HepG2 (cell line): ENCODE measurements at regions not wholly inside any gene's neighbourhood (a gene's known extent, or its start where the extent isn't known, plus 50 kb on each side); places are given as distances from the start of the nearest gene placed in this dataset.

ENCODE experiments used
- ATAC-seq: fragments of 200-7000 bp; cut with Tn5 transposase; 3 replicates; pipeline ENCODE4 v1.9.1; 2020; ENCODE audit warnings: mild to moderate bottlenecking, moderate library complexity
- BruUV-seq: library from RNA; stranded (reverse); fragments of 400-500 nt; replicated peaks from 2 replicates; lab custom pipeline; 2021; lab: Mats Ljungman, UMichigan
- CTCF ChIA-PET: fragments of 300-600 bp; formaldehyde crosslinking; extraction: SDS; loops from one replicate; lab custom pipeline; 2021; ENCODE audit warnings: low total read pairs, inconsistent platforms, low intra/inter-chr PET ratio; lab: Yijun Ruan, JAX
- POLR2A ChIA-PET: fragments of 350-600 bp; sonication (Branson Sonifier 250); formaldehyde crosslinking; loops from one replicate; lab custom pipeline; 2020; ENCODE audit warnings: antibody characterized with exemption, inconsistent platforms; lab: Yijun Ruan, JAX
- DNase-seq: peaks from one replicate; pipeline ENCODE4 v3.0.0-alpha.2; 2015; ENCODE audit warnings: low spot score
- FAIRE-seq: peaks from 3 replicates; lab custom pipeline; 2011; peaks lifted over from hg19 to GRCh38; lab: Jason Lieb, UNC
- H2AFZ ChIP-seq: one replicate; pipeline ENCODE4 v1.6.1; 2011; ENCODE audit warnings: low read length, inconsistent platforms
- H3K27ac ChIP-seq: fragments of 300-600 bp; 3 replicates; pipeline ENCODE4 v1.8.0; 2011; ENCODE audit warnings: mixed run types, mild to moderate bottlenecking, mixed read lengths, low read length, inconsistent platforms; ENCODE audit not compliant: insufficient read depth; ENCODE audit errors: extremely low read length
- H3K27me3 ChIP-seq, 2 experiments: fragments of 200-600 bp in 1 of 2; 2 replicates in 1 of 2; 3 replicates in 1 of 2; pipeline versions ENCODE4 v1.6.0 to v1.8.0; 2011; ENCODE audit warnings: low read length in 2 of 2, mild to moderate bottlenecking in 2 of 2, moderate library complexity in 2 of 2, inconsistent platforms in 1 of 2; ENCODE audit not compliant: insufficient read depth in 2 of 2, control insufficient read depth in 1 of 2
- H3K36me3 ChIP-seq, 2 experiments: fragments of 200-600 bp in 1 of 2; replicated peaks in 1 of 2; 2 replicates in 1 of 2; 3 replicates in 1 of 2; pipeline versions ENCODE4 v1.5.1 to v1.8.0; 2011; ENCODE audit warnings: low read length in 2 of 2, inconsistent platforms in 1 of 2; ENCODE audit not compliant: insufficient read depth in 2 of 2, control insufficient read depth in 1 of 2
- H3K4me1 ChIP-seq: 2 replicates; pipeline ENCODE4 v1.5.1; 2012; ENCODE audit warnings: low read length, inconsistent platforms; ENCODE audit not compliant: insufficient read depth
- H3K4me2 ChIP-seq: 2 replicates; pipeline ENCODE4 v1.6.0; 2011; ENCODE audit warnings: low read depth, low read length, inconsistent platforms
- H3K4me3 ChIP-seq, 3 experiments: fragments of 200-600 bp in 1 of 3; sonication (generic), shearing (Covaris generic) in 1 of 3; replicated peaks in 1 of 3; 2 replicates each; pipeline ENCODE4 v1.5.1; 2011 to 2016; ENCODE audit warnings: low read length in 3 of 3, inconsistent platforms in 2 of 3, low read depth in 2 of 3, mild to moderate bottlenecking in 2 of 3, control low read depth in 1 of 3, mixed read lengths in 1 of 3; ENCODE audit not compliant: insufficient read depth in 1 of 3
- H3K79me2 ChIP-seq: one replicate; pipeline ENCODE4 v1.6.1; 2011; ENCODE audit warnings: low read length, inconsistent platforms; ENCODE audit not compliant: insufficient read depth
- H3K9ac ChIP-seq: 2 replicates; pipeline ENCODE4 v1.6.0; 2011; ENCODE audit warnings: mild to moderate bottlenecking, low read depth, low read length, inconsistent platforms; ENCODE audit not compliant: insufficient read depth
- H3K9me3 ChIP-seq: 2 replicates; pipeline ENCODE4 v1.5.1; 2012; ENCODE audit warnings: mild to moderate bottlenecking, low read length
- H4K20me1 ChIP-seq: 2 replicates; pipeline ENCODE4 v1.6.0; 2011; ENCODE audit warnings: inconsistent platforms, mild to moderate bottlenecking, low read length, moderate library complexity; ENCODE audit not compliant: insufficient read depth
- AKAP8 ChIP-seq: sonication (generic); formaldehyde crosslinking; IDR thresholded peaks from 2 replicates; pipeline ENCODE4 v1.5.1; 2020; ENCODE audit warnings: mild to moderate bottlenecking, missing genetic modification reagents
- DMAP1 ChIP-seq: IDR thresholded peaks from 2 replicates; pipeline ENCODE4 v1.6.1; 2016
- MAZ ChIP-seq, 2 experiments: sonication (generic) in 1 of 2; formaldehyde crosslinking in 1 of 2; IDR thresholded peaks; 2 replicates each; pipeline versions ENCODE4 v1.5.0 to v1.6.1; 2012 to 2020; ENCODE audit warnings: low read depth in 2 of 2, mild to moderate bottlenecking in 2 of 2, borderline replicate concordance in 1 of 2, improper control_type of control experiment in 1 of 2, low read length in 1 of 2, missing genetic modification reagents in 1 of 2, moderate library complexity in 1 of 2
- NRL ChIP-seq: sonication (generic); formaldehyde crosslinking; IDR thresholded peaks from 2 replicates; pipeline ENCODE4 v1.5.0; 2020; ENCODE audit warnings: missing genetic modification reagents, mild to moderate bottlenecking, moderate library complexity, borderline replicate concordance
- PAX8 ChIP-seq: sonication (generic); formaldehyde crosslinking; IDR thresholded peaks from 2 replicates; pipeline ENCODE4 v1.8.0; 2022; ENCODE audit warnings: mild to moderate bottlenecking, missing genetic modification reagents, borderline replicate concordance
- POLR2AphosphoS2 ChIP-seq: IDR thresholded peaks from 2 replicates; pipeline ENCODE4 v1.6.1; 2011; ENCODE audit warnings: low read depth, low read length, improper control_type of control experiment
- SP5 ChIP-seq: IDR thresholded peaks from 2 replicates; pipeline ENCODE4 v1.6.1; 2016; ENCODE audit warnings: low read depth, borderline replicate concordance
- WIZ ChIP-seq: sonication (generic); formaldehyde crosslinking; IDR thresholded peaks from 2 replicates; pipeline ENCODE4 v1.5.1; 2020; ENCODE audit warnings: mild to moderate bottlenecking, missing genetic modification reagents
- YEATS2 ChIP-seq: sonication (generic); formaldehyde crosslinking; IDR thresholded peaks from 2 replicates; pipeline ENCODE4 v1.4.0; 2020; ENCODE audit warnings: missing genetic modification reagents, borderline replicate concordance
- ZFY ChIP-seq: sonication (generic); formaldehyde crosslinking; IDR thresholded peaks from 2 replicates; pipeline ENCODE4 v1.4.0; 2020; ENCODE audit warnings: missing genetic modification reagents
- ZNF639 ChIP-seq: conservative IDR thresholded peaks from 2 replicates; pipeline ENCODE4 v1.6.1; 2018; ENCODE audit warnings: missing genetic modification reagents
- ZSCAN25 ChIP-seq: sonication (generic); formaldehyde crosslinking; IDR thresholded peaks from 2 replicates; pipeline ENCODE4 v1.8.0; 2022; ENCODE audit warnings: mild to moderate bottlenecking, missing genetic modification reagents
- WGBS: methylation state at CpG from one replicate; pipeline ENCODE4 v1.1.6; 2017; ENCODE audit warnings: low lambda C conversion rate; 5-methylcytosine and 5-hydroxymethylcytosine counted together
- in situ Hi-C: cut with HindIII; loops from 2 replicates; pipeline ENCODE4 v1.10.0; 2017; ENCODE audit warnings: low pct_unique_long_range_greater_than_20kb; ENCODE audit not compliant: extremely low pct_ligation_motif_present
- intact Hi-C: fragments of 100-400 bp; cut with micrococcal nuclease; formaldehyde crosslinking; loops from one replicate; pipeline ENCODE4 v1.10.0; 2022; ENCODE audit not compliant: unreplicated experiment
- TF ChIP-seq, protein P1 (sequence below): sonication (generic); formaldehyde crosslinking; IDR thresholded peaks from 2 replicates; pipeline ENCODE4 v1.4.0; 2020; ENCODE audit warnings: missing genetic modification reagents
- TF ChIP-seq, protein P2 (sequence below): sonication (generic); formaldehyde crosslinking; IDR thresholded peaks from 2 replicates; pipeline ENCODE4 v1.4.0; 2020; ENCODE audit warnings: missing genetic modification reagents

DNA sequence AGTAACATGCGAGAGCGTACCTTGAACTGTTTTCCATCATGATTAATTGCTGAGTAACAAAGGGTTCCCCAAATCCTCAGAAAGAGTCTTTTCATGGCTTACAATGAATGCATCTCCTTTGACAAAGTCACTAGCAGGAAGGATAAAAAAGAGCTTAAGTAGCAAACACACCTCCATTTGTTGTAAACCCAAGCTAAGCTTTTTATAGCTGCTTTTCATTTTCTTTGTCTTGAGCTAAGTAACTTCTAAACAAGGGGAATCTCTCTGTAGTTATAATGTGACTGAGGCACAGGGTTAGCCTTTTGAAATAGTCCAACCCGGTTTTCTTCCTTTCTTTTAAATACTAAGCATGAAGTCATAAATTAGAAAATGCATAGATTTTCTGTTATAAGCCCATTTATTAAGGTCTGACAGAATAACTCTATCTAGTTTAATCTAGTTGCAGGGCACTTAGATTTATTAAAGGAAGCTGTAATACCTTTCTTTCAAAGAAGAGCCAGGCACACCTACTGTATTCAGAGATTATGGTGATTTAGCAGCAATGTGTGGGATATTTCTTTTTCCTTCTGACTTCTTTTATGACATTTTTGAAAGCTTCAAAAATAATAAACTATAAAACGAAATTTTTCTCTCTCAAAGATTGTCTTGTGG lies 226.9 kb upstream of the SMIM31 start:
- H3K9me3 ChIP-seq: no peaks in the 10 kb centered on the region
- no peak for ATAC-seq
- H3K4me3 ChIP-seq: no peak overlapping the region
- TF ChIP-seq YEATS2 (CRISPR knock-in tag): no peak
- TF ChIP-seq, protein P1, sequence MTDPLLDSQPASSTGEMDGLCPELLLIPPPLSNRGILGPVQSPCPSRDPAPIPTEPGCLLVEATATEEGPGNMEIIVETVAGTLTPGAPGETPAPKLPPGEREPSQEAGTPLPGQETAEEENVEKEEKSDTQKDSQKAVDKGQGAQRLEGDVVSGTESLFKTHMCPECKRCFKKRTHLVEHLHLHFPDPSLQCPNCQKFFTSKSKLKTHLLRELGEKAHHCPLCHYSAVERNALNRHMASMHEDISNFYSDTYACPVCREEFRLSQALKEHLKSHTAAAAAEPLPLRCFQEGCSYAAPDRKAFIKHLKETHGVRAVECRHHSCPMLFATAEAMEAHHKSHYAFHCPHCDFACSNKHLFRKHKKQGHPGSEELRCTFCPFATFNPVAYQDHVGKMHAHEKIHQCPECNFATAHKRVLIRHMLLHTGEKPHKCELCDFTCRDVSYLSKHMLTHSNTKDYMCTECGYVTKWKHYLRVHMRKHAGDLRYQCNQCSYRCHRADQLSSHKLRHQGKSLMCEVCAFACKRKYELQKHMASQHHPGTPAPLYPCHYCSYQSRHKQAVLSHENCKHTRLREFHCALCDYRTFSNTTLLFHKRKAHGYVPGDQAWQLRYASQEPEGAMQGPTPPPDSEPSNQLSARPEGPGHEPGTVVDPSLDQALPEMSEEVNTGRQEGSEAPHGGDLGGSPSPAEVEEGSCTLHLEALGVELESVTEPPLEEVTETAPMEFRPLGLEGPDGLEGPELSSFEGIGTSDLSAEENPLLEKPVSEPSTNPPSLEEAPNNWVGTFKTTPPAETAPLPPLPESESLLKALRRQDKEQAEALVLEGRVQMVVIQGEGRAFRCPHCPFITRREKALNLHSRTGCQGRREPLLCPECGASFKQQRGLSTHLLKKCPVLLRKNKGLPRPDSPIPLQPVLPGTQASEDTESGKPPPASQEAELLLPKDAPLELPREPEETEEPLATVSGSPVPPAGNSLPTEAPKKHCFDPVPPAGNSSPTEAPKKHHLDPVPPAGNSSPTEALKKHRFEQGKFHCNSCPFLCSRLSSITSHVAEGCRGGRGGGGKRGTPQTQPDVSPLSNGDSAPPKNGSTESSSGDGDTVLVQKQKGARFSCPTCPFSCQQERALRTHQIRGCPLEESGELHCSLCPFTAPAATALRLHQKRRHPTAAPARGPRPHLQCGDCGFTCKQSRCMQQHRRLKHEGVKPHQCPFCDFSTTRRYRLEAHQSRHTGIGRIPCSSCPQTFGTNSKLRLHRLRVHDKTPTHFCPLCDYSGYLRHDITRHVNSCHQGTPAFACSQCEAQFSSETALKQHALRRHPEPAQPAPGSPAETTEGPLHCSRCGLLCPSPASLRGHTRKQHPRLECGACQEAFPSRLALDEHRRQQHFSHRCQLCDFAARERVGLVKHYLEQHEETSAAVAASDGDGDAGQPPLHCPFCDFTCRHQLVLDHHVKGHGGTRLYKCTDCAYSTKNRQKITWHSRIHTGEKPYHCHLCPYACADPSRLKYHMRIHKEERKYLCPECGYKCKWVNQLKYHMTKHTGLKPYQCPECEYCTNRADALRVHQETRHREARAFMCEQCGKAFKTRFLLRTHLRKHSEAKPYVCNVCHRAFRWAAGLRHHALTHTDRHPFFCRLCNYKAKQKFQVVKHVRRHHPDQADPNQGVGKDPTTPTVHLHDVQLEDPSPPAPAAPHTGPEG (CRISPR knock-in tag): no peak
- TF ChIP-seq POLR2AphosphoS2: no peak
- TF ChIP-seq ZNF639 (CRISPR knock-in tag): no peak
- no peak for TF ChIP-seq PAX8 (CRISPR knock-in tag)
- TF ChIP-seq MAZ (IDR thresholded peaks at IDR 0.05; ENCODE audit: borderline replicate concordance, low read depth, low read length): no peak
- no peak for TF ChIP-seq MAZ (CRISPR knock-in tag; IDR thresholded peaks at IDR 0.05; ENCODE audit: low read depth)
- TF ChIP-seq WIZ (CRISPR knock-in tag): no peak
- TF ChIP-seq ZFY (CRISPR knock-in tag): no peak
- no peak for TF ChIP-seq NRL (CRISPR knock-in tag)
- TF ChIP-seq ZSCAN25 (CRISPR knock-in tag): no peak
- TF ChIP-seq, protein P2, sequence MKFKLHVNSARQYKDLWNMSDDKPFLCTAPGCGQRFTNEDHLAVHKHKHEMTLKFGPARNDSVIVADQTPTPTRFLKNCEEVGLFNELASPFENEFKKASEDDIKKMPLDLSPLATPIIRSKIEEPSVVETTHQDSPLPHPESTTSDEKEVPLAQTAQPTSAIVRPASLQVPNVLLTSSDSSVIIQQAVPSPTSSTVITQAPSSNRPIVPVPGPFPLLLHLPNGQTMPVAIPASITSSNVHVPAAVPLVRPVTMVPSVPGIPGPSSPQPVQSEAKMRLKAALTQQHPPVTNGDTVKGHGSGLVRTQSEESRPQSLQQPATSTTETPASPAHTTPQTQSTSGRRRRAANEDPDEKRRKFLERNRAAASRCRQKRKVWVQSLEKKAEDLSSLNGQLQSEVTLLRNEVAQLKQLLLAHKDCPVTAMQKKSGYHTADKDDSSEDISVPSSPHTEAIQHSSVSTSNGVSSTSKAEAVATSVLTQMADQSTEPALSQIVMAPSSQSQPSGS (CRISPR knock-in tag): no peak
- TF ChIP-seq SP5: no peak
- no peak for TF ChIP-seq AKAP8 (CRISPR knock-in tag)
- no peak for TF ChIP-seq DMAP1 (CRISPR knock-in tag)
- WGBS: 21% methylated on average over 4 of the region's 4 CpGs
- DNase-seq: no peak
- H4K20me1 ChIP-seq: no peaks in the 10 kb centered on the region
- intact Hi-C loops: no loop called here
- POLR2A ChIA-PET: no interaction called here
- no peaks in the 10 kb centered on the region for H3K4me1 ChIP-seq
- no TSS peak for BruUV-seq
- no peaks in the 10 kb centered on the region for H3K79me2 ChIP-seq
- H3K4me2 ChIP-seq: no peak overlapping the region
- H2AFZ ChIP-seq: no peak overlapping the region
- CTCF ChIA-PET: no interaction called here
- H3K9ac ChIP-seq: no peak overlapping the region
- H3K27ac ChIP-seq: no peak overlapping the region
- H3K36me3 ChIP-seq: no peaks in the 10 kb centered on the region
- in situ Hi-C loops: no loop called here
- H3K27me3 ChIP-seq: no peaks in the 10 kb centered on the region
- no peak for FAIRE-seq
